LoVo (cell line): ENCODE measurements at regions not wholly inside any gene's neighbourhood (a gene's known extent, or its start where the extent isn't known, plus 50 kb on each side); places are given as distances from the start of the nearest gene placed in this dataset.

Experiments used
- DNase-seq: peaks from one replicate; pipeline ENCODE4 v3.0.0-alpha.2; 2016; ENCODE audit warnings: low spot score

- DNase-seq = no peak
Measured at GRCh38 chr5:6236170-6236793, 142.1 kb downstream of the MED10 start.

- no peak for DNase-seq
Measured at GRCh38 chr5:6235726-6236125, 142.6 kb downstream of the MED10 start.

- no peak for DNase-seq
Measured at GRCh38 chr5:6228257-6229250, 149.8 kb downstream of the MED10 start.

DNA sequence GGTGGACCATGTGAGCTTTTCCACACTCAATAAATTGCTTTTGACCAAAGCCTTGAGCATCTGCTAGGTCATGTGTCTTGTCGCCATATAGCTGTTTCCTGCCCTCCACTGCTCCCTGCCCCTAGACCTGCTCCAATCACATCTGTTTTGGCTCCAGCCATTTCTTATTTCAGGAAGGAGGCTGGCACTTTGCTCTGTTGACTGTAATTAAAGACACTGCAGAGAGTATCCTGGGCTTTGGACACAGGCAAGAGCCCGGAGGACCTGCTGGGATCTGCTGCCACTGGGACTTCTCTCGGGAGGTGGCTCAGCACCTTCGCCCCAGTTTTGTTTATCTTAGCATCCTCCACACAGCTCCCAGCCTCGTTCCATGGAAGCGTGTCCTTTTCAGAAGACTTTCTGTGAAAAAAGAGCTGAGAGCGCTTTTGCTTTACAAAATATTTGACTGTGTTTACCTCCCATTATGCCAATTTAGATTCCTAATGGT is 153.2 kb downstream of the MED10 start:
- no peak for DNase-seq

DNA sequence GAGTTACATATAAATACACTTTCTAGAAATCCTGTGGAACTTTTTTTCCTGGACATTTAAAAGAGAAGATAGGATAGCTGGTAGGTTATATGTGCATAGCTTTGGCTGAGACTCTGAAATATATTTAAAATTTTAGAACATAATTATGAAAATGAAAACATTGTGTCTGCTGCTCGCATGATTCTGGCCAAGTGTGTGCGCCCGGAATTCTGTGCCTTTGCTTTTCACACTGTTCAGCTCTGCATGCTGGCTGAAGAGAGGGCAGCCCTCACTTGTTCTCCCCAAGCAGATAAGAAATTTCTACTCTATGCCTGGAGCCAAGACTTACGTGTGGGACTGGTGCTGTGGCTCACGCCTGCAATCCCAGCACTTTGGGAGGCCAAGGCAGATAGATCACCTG is 153.9 kb downstream of the MED10 start:
- no peak for DNase-seq

GRCh38 chr5:6222899-6223298 is 155.4 kb downstream of the MED10 start:
- no peak for DNase-seq

DNA sequence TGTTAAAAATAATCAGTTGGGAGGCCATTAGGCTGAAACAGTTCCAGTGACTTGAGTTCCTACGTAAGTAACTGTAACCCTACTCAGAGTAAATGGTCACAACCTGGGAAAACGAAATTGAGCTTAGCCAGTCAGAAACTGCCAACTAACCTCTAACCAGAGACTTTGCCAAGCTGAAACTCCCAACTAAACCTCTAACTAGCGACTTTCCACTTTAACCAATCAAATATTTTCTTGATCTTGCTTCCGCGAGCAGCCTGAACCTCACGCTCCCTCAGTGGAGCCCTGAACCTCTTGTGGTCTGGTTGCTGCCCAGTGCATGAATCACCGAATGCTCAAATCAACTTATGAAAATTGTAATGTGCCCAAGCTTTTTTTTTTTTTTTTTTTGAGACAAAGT is 156.2 kb downstream of the MED10 start:
- DNase-seq = no peak

DNA sequence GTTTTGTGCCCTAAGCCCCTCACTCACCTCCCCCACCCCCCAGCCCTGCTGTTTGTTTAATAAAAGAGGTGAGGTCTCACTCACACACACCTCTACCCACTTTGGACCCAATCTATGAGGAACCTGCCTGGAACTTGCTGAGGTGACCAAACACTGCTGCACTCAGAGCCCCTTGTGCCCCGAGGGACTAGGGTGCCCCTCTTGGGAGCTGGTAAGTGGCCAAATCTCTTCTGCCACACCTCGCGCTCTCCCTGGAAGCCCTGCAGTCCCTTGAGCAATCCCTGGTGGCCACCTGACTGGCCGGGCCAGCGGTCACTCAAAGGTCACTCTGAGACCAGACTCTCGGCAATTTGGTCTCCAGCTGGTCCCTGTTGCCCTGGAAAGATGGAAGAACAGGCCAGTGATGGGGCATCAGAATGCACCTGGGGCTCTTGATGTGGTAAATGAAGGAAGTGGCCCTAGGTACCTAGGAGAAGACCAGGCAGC is 157.2 kb downstream of the MED10 start:
- DNase-seq = no peak

- DNase-seq = peak; percentile 12
Measured at GRCh38 chr5:6220346-6221088, 157.8 kb downstream of the MED10 start.

- no peak for DNase-seq
Measured at GRCh38 chr5:6218517-6218916, 159.8 kb downstream of the MED10 start.

DNA sequence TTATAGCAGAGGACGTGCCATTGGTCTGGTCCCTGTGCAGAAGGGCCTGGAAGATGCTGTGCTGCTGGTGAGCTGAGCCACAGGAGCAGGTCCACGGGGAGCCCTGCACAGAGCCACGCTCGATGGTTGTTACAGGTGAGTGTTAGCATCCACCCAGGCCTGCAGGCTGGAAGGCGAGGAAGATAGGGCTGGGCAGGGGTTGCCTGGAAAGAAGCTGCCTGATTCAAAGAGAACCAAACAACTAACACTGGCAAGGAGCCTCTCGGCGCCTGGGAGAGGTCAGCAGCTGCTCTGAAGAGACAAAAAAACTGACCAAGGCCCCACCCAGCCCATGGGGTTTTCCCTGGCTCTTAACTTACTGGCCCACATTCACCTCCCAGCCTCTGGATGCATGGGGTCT is 160.2 kb downstream of the MED10 start:
- no peak for DNase-seq

DNA sequence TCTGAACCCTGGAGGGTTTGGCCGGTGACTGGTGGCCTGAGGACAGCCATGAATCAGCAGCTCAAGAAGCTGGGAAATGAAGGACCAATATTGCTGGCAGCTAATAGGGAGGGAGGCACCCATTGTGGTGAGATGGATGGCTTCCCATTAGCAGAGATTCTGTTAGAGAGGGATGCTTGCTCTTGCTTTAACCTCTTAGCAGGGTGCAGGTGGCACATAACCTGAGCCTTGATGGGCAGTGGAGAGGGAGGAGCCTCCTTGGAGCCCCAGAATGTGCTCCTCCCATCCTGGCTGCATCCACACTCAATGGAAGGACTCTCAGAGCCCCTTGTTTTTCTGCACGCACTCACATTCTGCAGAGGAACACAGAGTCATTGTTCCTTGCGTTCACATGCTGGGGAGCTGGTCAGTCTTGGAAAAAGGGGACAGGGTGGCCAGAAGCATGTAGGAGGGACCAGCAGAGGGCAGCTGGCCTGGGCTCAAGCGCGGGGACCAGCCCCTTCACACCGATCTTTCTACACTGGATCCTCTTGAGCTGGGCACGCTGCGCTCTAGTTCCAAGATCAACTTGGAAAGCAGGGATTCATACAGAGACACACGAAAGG is 161.8 kb downstream of the MED10 start:
- no peak for DNase-seq

GRCh38 chr5:6215891-6216290 is 162.5 kb downstream of the MED10 start:
- DNase-seq = no peak

- no peak for DNase-seq
Measured at GRCh38 chr5:6212244-6212643, 166.1 kb downstream of the MED10 start.

DNA sequence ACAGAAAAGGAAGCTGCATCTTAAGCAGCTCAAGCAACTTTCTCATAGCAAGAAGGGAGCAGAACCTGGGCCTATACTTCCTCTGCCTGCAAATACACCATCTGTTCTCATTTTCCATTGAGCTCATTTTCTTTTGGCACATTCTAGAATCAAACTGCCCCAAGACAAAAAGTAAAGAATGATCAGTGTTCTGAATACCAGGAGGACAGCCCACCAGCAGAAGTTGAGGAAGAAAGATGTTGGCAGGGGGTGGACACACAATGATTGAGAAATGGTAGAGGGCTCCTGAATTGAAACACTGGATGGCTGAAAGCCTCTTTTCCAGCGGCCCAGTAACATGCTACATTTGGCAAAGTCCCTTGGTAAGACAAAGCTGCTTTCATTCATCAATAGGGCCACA is 171.8 kb downstream of the MED10 start:
- no peak for DNase-seq

DNA sequence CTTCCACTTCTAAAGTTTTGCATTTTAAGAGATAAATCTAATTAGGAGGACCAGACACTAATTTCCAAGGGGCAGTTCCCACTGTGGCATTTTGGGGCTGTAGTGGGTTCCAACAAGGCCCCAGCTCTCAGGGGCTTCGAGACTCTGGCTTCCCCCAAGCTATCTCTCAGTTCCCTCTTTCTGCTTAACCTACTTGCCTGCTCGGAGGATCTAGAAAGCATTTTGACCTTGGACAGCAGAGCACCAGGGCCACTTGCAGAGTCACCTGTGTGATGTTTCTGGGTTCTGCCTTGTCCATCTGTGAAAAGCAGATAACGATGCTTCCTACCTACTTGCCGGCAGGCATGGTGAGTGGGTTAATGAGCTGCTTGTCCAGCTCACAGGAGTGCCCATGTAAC is 175.4 kb downstream of the MED10 start:
- DNase-seq = no peak

- no peak for DNase-seq
Measured at GRCh38 chr5:6202149-6202967, 176.0 kb downstream of the MED10 start.

DNA sequence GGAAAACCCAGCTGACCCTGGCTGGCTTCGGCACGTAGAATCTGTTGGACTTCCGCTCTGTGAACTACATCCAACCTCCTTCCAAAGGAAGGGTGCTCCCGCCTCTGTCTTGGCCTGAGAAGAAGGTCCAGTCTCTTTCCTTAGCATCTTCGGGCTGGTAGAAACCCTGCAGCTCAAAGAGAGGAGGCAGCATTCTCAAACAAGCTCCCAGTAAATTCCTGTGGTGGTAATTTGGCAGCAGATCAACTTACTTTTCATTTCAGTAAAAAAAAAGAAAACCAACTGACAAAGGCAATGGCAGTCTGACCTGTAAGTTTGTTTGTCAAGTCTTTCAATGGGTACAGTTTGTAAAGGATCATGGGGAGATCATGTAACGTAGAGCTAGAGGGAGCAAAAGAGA is 176.7 kb downstream of the MED10 start:
- peak; percentile 18 for DNase-seq

- DNase-seq = no peak
Measured at GRCh38 chr5:6198531-6198930, 179.8 kb downstream of the MED10 start.

DNA sequence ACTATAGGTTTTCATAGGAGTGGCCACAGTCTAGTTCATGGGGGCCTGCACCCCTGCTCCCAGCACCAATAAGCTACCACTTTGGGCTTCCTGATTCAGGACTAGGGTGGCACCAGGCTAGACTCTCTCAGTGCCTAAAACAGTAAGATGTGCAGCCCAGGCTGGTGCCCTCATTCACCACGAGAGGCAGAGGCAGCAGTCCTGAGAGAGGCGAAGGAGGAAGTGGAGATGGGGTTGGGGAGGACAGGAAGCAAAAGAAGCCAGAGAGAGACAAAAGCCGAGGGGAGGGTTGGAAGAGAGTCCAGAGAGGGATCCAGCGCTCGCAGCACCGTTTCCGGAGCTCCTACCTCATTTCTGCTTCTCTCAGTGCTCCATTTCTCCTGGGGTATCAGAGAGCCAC is 180.9 kb downstream of the MED10 start:
- DNase-seq = no peak

DNA sequence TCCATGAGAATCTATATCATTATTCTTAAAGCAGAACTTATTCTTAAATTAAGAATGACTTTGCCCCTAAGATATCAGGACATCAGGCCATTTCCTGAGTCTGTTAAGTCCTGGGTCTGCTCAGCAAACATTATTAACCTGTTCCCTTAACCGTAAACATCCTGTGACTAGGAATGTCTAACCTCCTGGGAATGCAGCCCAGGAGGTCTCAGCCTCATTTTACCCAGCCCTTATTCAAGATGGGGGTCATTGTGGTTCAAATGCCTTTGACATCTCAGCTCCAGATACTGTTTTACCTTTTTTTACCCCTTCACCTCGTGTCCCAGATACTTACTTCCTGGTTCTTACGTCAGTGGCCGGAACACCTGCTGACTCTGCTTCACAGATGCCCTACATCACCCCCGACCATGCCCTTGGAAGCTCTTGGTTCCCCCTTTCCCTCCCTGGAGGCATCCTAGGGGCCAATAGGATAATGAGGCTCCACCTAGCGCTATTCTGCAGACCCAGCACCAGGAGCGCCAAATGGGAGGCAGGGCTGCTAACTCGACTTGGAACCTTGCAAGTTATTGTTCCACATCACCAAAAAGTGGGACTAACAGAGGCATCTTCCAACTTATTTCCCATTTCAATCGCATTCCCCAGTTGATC is 182.5 kb downstream of the MED10 start:
- no peak for DNase-seq
